ENCODE measurements at regions not wholly inside any gene's neighbourhood (a gene's known extent, or its start where the extent isn't known, plus 50 kb on each side); places are given as distances from the start of the nearest gene placed in this dataset.
A peak's percentile ranks its signal among the peaks of the same experiment; 100 is the strongest.

DNA sequence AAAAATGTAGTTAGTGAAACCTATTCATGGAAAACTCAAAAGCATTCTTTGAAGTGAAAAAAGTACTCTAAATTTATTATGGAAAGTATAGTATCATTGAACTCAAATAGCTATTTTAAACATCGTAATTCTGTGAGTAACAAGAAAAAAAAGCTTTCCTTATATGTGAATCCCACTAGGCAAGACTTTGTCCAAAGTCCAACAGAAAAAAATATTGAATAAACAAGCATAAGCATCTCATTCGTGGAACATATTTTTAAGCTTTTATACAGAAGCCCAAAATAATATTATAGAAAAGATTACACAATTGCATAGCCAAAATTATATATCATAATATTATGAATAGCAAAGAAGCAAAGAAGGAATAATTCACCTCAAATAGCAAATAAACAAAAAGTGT lies 79.4 kb upstream of the IFNE start:
- DNase-seq, result no peak

DNA sequence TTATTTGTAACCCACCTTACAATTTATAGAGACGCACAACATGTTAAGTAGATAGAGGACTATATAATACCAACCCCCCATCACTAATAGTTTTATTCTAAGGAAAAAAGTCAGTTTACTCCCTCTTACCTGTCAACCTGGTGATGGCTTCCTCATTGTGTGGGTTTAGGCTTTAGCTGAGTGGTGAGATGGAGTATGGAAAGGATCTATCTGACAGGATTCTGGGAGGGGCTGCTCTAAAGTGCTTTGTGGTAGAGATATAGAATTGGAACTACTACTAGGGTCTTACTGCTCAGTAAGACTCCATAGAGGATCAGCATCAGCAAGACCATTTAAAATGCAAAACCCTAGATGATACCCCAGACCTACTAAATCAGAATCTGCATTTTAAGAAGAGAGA lies 82.1 kb upstream of the IFNE start:
- DNase-seq, result no peak

DNA sequence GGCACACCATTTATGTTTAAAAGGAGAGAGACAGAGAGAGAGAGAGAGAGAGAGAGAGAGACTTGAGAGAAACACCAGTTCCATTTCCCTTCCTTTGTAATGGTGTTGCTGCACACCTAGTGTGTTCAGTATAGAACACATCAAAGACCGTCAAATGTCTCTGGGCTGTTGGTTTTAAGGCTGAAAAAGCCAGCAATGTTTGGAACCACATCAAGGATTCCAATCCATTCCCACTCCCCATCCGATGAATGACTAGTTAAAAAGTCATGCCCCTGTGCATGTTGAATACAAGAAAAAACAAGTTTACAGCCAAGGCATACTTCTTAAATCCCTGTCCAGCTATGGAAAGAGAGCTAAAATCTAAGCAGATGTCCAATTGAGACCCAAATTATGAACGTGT lies 83.0 kb upstream of the IFNE start:
- no peak for DNase-seq

DNA sequence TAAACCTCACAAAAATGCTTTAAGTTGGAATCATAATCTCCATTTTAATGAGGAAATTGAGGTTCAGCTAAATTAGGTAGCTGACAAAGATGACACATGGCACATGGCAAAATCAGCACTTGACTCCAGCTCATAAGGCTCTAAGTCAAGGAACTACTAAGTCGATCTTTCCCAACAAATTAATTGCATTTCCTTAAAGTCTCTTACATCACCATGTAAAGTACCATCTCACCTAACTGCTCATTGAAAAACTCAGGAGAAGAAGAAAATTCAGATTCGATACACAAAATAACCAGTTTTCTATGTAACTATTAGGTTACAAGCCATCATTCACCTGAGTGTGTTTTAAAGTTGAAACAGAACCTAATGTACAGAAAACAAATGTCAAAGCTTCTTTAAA lies 85.8 kb upstream of the IFNE start:
- no peak for DNase-seq

DNA sequence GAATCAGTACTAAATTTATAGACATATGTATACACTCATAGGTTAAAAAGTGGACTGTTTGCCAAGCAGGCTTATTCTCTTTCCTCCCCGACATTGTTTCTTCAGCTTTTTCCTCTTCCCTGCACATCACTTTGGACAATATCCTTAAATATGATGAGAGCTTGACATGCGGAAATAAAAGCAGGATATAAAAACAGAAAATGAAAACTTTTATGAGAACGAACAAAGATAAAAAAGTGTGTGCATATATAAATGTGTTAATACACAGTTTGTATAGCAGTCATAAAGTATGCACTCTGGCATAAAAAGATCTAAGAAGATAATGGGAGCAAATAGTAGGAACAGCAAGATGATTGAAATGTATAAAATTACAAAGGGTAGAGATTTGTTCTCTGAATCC lies 86.4 kb upstream of the IFNE start:
- DNase-seq, result no peak

DNA sequence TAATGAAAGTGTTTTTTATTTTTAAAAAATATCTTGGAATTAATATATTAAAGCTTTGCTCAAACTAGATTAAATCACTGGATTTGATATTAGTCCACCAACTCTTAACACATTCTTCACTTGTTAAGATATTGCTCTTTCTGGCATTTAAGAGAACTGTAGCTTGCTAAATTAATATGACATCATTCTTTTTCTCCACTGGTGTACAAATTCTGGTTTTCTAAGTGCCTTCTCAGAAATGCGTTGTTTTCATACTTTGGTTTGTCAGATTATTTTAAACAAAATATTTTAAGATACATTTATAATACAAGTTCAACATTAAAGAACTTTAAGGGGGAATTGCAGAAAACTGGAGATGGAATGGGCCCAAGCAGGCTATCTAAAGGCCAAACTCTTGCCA lies 87.6 kb upstream of the IFNE start:
- no peak for DNase-seq

DNA sequence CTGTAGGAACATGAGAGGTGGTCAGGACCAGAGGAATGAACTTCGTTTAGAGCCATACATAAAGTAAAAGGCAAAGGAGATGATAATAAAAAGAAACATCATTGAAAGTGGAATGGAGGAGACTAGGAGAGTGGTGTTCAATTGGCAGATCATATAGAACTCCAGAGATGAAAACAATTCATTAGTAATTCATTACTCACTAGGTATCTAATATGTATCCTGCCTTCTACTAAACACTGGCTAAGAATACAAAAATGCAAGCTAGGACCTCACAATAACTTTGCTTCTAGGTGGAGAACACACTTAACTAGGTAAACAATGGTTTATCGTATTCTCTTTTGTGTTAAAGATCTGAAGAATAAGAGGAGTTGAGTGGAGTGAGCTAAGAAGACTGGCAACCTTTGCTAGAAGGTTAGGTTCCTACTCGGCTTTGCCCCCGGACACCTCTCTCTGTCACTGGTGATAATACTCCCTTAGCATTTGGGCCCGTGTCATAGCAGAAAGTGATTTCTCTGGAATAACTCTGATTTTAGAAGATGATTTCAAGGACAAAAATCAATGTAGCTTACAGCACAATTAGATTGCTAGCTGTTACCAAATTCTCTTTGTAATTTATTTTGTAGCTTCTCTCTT lies 88.6 kb upstream of the IFNE start:
- DNase-seq, result no peak

DNA sequence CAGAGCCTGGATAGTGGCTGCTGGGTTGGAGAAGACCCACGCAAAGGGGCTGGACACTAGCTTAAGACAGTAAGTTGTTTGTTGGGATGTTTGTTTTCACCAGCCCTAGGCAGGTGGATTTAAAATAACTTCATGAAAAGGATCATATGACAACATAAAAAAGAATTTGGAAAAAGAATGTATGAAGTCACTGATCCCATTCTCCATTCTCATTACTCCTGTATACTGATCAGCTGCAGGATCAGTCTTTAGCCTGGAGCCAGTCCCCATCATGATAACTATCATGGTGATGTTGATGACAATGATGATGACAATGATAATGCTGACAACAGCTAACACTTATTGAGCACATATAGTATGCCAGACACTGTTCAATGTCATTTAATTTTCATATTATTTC lies 92.1 kb upstream of the IFNE start:
- DNase-seq, result no peak

DNA sequence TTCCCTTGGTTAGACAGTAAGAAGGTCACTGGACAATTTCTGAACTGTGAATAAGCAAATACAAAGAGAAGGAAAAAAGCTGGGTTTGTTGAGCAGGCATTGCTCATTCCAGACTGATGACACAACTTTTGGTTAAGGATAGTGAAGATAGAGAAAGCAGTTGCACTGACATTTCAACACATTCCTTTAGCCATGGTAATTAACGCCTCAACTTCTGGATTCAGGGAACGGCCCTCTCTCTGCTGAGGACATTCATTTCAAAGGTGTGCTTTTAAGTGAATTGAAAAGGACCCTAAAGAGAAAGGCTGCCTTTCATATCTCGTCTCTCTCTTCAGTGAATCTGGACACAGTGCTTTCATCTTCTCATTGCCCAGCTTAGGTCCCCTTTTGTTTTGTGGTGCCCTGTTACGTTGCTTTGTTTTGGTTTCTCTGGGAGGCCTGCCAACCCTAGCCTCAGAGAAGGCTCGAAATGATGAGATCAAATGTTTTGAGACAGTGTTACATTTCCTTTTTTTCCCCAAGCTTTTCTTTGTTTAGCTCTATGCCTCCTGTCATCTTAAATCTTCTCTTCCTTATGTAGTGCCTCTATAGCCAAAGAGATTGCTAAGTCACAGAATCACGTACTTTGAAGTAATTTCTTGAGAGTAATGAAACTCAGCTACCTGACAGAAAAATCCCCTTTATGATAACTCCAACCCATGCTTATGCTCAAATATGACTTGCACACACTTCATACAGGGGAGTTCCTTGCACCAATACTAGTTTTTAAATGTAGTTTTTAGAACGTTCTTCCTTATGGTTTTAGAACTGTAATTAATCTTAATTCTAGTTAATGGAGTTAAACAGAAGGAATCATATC lies 94.4 kb upstream of the IFNE start:
- peak in 3 of 58 donors; percentile 1 to 12 (median 4) for DNase-seq

DNA sequence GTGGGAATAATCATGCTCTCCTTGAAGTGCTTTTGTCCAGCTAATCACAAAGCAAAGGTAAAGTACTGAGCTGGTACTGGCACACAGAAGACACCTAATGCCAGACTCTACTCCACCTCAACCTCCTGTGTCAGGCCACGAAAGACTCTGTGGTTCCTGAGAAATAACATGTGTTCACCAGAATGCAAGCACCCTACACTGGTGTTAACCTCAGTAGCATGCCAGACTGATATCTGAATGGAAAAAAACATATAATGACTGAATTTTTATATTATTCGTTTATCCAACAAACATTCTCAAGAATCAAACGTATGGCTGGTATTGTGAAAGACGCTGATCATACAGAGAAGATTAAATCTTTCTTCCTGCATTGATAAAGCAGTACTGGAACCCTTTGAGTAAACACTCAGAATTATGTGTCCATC lies 97.1 kb upstream of the IFNE start:
- no peak for DNase-seq

DNA sequence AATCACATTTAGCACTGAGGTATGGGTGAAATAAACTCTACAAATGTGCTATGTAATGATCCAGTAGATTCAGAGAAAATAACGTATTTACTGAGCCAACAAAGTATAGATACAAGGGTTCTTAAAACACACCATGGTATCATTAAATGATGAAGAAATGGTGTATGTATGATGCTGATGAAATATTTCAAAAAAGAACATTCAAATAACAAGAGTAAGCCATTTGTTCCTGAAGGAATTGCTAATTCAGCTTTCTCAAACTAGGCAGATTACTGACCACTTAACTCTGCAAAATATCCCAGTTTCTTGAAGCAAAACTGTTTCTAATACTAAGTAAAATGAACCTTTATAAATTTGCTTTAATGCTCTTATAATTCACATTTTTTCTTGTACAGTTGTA lies 97.6 kb upstream of the IFNE start:
- DNase-seq, result no peak

DNA sequence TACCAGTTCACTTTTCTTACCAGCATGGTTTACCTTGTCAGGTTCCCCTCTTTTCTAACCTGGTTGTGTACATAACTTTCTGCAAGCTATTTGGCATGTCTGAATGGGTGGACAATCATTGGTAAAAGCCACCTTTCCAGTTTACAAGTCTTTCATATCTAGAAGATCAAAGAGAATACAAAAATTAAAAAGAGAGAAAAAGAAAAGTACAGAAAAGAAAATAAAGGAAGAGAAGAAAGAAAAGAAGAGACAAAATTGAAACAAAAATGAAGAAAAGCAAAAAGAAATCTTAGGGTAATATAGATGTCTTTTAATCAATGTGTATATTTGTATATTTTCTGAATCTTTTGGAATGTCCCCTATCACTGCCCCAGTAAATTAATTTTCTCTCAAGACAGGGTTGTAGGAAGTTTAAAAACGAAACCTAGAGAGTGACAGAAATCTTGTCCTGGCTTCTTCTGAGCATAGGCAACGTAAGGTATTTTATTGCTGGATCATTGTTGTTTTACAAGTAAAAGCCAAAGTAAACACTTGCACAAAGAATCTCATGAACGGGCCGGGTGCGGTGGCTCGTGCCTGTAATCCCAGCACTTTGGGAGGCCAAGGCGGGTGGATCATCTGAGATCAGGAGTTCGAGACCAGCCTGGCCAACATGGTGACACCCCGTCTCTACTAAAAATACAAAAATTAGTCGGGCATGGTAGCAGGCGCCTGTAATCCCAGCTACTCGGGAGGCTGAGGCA lies 98.7 kb upstream of the IFNE start:
- DNase-seq, result no peak

DNA sequence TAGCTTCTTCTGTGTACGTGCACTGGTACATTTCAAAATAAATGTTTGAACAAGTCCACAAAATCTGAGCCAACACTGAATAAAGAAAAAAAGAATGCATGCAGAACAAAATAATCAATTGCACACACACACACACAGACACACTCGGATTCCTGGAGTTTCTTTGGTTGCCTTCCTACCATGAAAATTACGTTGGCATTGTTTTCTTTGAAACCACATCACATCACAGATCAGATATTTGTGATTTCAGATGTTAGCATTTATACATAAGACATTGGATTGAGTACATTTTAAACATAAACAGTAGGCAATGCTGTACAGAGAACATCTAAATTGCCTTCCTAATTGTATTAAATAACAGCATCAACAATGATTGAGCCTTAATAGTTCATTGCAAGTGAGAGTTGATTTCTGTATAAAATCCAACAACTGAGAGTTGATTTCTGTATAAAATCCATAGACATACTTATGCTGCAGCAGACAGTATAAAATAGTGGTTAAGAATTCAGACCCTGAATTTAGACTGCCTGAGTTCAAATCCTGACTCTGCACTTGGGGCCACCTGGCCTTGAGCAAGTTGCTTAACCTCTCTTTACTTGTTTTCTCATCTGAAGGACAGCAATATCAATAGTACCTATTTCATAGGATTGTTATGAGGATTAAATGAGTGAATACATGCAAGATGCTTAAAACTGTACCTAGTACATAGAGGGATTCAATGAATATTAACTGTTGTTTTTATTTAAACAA lies 101.7 kb upstream of the IFNE start:
- no peak for DNase-seq

DNA sequence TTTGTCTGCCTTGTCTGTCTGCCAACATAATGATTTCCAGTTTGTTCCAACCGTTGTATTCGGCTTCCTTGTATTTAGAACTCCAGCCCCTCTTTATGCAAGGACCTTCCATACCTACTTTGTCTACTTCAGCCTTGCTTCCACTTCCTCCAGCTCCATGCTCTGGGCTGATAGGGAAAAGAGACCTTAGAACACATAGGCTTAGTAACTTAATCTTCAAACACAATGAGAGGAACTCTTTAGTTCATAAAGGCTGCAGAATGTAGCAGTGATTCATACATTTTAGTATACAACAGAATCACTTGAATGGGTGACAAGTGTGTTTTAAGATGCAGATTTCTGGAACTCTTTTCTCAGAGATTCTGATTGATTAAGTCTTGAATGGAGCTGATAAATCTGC lies 102.8 kb upstream of the IFNE start:
- no peak for DNase-seq

DNA sequence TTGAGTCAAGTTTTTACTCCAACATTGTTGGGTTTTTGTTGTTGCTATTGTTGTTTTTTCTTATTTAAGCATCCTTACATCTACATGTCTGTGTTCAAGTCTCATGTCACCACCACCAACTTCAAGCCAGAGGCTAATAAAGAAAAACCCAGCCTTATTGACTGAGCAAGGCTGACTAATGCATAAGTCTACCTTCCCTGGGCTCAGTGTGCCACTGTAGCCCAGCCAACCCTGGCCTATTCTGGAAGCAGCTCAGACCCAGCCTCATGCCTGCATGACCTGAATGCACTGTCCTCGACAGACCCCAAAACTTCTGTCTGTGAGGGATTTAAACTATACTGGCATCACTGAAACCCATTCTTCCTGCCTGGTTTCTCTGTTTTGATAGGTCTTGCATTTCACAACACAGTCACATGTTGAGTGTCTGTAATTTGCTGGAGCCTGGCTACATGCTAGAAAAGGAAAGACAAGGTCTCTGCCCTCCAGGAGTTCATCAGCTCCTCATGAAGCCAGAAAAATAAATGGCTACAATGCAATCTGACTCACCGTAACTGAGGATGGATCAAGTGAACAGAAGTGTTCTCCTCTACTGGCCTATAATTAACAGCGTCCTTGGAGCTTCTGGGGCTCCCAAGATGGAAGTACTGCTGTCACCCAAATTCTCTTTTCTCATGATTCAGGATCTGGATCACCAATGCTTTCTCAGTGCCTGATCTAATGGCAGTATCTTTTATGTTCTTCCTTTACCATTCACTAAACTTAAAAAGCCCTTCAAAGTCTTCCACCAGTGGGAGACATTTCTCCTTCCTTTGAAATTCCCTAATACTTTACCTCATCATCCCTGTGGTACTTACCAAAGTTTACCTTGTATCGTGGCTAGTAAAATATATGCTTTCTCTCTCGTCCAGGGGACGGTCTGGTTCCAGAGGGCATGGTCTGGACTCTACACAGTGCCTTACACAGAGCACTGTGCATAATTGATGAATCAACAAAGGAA lies 103.9 kb upstream of the IFNE start:
- DNase-seq, result no peak

DNA sequence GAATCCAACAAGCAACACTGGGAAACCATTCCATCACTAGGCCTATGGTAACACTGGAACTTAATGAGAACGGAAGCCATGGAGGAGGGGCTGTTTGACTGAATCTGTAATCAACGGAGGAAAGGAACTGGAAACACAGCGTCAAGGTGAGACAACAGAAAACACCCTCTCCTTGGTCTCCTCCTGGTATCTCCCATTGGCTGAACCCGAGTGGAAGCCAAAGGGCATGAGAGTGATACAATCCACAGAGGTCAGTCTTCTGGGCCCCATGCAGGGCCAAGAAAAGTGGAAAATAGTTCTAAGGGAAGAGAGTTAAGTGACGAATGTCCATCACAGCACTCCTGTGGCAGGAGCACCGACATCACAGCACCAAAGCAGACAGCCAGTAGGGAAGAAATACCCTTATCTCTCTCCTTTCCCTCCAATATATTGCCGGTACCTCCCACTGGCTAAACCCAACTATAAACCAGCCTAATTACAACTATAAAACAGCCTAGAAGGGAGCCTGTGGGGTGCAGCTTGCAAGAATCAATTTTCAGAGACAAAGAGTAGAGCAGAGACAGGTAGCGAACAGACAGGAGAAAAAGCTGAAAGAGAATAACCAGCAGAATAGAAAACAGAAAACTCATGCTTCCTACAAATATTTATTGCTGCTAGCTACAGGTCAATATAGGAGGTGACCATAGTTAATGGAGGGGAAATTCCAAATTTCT lies 107.4 kb upstream of the IFNE start:
- no peak for DNase-seq

DNA sequence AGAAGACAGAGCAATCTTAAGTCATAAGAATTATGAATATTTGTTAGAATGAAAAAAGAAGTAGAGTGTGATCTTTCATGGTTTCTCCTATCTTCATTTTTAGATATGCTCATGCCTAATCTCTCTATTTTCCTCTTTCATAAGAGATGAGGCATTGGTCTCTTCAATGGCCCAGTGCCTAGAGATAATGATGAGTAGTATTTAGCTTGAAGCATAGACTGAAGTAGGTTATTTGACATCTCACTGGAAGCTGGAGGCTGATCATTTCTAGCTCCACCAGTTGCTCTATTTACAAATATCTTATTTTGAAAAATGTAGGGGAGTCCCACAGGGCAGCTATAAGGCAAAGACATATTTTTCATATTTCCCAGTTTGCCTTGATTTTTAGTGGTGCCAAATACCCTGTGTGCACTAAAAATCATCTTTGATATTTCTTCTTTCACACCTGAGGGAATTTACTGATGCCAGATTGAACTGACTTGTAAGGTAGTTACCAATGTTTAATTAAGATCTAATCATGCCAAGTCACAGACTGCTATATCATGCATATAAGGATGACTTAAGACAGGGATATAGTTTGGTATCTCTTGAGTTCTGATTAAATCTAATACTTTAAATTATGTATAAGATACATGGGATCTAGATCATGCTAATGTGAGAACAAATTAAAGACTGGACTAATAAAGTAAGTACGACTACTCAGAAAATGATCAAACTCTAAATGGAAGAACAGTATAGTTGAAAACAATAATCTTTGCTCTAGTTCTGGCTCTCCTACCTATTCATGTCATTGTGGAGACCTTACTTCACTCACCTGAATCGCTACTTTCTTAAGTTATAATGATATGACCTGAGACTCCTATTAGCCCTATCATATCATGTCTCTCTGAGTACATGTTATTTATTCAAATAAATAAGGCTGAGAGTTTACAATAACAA lies 108.2 kb upstream of the IFNE start:
- no peak for DNase-seq

Measured in anterior cingulate cortex (tissue), 58 donors.